ENCODE measurements at regions not wholly inside any gene's neighbourhood (a gene's known extent, or its start where the extent isn't known, plus 50 kb on each side); places are given as distances from the start of the nearest gene placed in this dataset.

DNA sequence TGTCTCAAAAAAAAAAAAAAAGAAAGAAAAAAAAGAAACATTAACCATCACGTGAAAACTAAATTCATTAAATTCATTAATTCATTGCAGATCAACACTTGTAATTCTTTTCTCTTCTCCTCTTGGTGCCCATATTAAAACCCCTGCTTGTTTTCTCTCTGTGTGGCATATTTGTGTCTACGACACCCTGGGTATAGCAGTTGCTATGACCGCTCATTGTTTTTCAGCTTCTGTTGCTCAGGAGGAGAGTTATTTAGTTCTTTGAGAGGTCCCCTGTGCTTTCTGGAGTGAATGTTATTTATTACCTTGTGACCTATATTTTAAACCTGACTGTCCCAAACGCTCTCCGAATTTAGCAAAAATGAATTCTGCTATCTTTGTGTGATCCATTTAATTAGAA, 62.3 kb upstream of the CLMP start:
- TF ChIP-seq ZNF274 (IDR thresholded peaks at IDR 0.05; ENCODE audit: low read depth, low read length), result no peak
- no peak for TF ChIP-seq SUZ12 (IDR thresholded peaks at IDR 0.05; ENCODE audit: extremely low read depth, insufficient read depth, insufficient read length)

Measured in NT2/D1 (cell line).